Epithelial cell of esophagus (primary cell): ENCODE measurements at regions not wholly inside any gene's neighbourhood (a gene's known extent, or its start where the extent isn't known, plus 50 kb on each side); places are given as distances from the start of the nearest gene placed in this dataset.
"Not testable (repeated sequence)": the region's sequence is repeated elsewhere in the genome, so short reads cannot be mapped to it uniquely, and the experiment has no call there.

Experiments
- DNase-seq: peaks from one replicate; pipeline ENCODE4 v3.0.0; 2010; ENCODE audit warnings: low read depth
- H3K4me3 ChIP-seq: 2 replicates; pipeline ENCODE4 v1.5.1; 2011; ENCODE audit warnings: mild to moderate bottlenecking, low read length, control low read depth
- TF ChIP-seq, protein P1 (sequence below): IDR thresholded peaks from 2 replicates; pipeline ENCODE4 v1.5.1; 2011; ENCODE audit warnings: low read depth, mild to moderate bottlenecking, low read length, control low read depth, inconsistent platforms; ENCODE audit not compliant: insufficient read depth; ENCODE audit errors: missing control alignments

- no peak overlapping the region for H3K4me3 ChIP-seq
- TF ChIP-seq, protein P1, sequence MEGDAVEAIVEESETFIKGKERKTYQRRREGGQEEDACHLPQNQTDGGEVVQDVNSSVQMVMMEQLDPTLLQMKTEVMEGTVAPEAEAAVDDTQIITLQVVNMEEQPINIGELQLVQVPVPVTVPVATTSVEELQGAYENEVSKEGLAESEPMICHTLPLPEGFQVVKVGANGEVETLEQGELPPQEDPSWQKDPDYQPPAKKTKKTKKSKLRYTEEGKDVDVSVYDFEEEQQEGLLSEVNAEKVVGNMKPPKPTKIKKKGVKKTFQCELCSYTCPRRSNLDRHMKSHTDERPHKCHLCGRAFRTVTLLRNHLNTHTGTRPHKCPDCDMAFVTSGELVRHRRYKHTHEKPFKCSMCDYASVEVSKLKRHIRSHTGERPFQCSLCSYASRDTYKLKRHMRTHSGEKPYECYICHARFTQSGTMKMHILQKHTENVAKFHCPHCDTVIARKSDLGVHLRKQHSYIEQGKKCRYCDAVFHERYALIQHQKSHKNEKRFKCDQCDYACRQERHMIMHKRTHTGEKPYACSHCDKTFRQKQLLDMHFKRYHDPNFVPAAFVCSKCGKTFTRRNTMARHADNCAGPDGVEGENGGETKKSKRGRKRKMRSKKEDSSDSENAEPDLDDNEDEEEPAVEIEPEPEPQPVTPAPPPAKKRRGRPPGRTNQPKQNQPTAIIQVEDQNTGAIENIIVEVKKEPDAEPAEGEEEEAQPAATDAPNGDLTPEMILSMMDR = no peak
- no peak for DNase-seq
Observed at GRCh38 chr4:120555058-120555457, 367.5 kb downstream of the PRDM5 start.

DNA sequence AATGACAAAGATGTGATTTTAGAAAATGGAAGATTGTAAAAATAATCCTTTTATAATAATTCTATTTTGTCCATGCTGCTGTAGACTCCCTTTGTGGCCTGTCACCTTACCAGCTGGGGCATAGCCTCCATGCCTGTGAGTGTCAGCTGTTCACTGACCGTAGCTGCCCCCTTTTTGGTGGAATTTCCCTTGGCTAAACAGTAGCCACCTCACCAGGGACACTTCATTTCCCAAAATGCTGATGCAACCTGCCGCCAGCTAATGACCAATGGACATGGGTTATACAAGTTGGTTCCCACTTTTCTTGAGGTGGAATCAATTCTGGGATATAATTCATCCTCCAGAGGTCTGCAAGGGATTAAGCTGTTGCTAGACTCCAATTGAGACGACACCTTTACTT is 368.4 kb downstream of the PRDM5 start:
- H3K4me3 ChIP-seq = no peak overlapping the region
- TF ChIP-seq, protein P1 = no peak
- DNase-seq = no peak

DNA sequence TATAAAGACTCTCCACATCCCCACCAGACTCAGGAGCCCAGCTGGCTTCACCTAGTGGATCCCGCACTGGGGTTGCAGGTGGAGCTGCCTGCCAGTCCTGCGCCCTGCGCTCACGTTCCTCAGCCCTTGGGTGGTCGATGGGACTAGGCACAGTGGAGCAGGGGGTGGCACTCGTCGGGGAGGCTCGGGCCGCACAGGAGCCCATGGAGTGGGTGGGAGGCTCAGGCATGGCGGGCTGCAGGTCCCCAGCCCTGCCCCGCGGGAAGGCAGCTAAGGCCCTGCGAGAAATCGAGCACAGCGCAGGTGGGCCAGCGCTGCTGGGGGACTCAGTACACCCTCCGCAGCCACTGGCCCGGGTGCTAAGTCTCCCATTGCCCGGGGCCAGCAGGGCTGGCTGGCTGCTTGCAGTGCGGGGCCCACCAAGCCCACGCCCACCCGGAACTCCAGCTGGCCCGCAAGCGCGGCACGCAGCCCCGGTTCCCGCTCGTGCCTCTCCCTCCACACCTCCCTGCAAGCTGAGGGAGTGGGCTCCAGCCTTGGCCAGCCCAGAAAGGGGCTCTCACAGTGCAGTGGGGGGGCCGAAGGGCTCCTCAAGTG is 371.8 kb downstream of the PRDM5 start:
- H3K4me3 ChIP-seq, DNase-seq: not testable (repeated sequence)

DNA sequence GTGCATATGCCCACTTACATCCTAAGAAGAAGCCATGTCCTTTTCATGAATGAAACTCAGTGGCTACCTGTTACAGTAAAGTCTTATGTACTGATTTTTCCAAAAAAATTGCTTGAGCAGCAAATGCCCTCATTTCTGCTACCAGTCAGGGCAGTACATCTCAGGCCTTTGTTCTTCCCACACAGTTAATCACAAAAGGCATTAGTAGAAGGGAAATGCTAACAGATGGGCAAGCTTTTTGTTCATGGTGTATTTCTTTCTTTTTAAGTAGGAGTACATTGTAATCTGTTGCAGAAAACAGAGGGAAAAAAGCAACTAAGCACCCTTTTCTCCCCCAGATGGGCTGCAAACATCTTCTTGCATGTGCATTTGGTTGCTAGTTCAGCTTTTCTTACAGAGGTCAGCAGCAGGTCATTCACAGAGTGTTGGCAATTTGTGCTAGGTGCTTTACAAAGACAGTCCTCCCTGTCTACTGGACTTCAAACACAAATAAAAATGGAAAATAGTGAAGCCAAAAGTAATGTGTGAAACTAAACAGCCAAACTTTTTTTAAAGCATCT is 373.4 kb downstream of the PRDM5 start:
- TF ChIP-seq, protein P1 = no peak
- DNase-seq = no peak
- no peak overlapping the region for H3K4me3 ChIP-seq

DNA sequence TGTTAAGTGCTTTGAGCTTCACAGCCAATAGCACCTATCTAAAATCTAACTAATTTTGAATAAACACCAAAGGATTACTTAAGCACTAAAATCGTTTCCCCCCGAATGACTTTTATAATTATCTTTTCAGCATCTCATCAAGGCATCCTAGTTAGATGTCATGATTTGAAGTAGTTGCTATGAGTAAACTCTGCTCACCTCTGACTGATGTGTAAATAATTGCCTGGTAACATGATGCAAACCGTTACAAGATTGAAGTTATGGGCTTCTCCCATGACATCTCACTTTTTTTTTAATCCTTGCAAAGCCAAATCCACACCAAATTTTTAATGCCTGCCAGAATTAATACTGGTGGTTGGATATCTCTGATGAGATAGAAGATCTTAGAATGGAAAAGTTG is 377.1 kb downstream of the PRDM5 start:
- no peak overlapping the region for H3K4me3 ChIP-seq
- DNase-seq = no peak
- TF ChIP-seq, protein P1 = no peak

GRCh38 chr4:120544838-120545237 is 377.7 kb downstream of the PRDM5 start:
- no peak for DNase-seq
- H3K4me3 ChIP-seq = no peak overlapping the region
- TF ChIP-seq, protein P1 = no peak

DNA sequence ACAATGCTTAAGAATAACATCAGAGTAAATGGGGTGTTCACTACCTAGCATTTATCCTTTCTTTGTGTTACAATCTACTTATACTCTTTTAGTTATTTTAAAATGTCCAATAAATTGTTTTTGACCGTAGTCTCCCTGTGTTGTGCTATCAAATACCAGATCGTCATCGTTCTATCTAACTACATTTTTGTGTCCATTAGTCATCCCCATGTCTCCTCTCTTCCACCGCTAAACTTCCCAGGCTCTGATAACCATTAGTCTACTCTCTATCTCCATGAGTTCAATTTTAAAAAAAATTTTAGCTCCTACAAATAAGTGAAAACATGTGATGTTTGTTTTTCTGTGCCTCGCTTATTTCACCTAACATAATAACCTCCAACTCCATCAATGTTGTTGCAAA is 381.9 kb downstream of the PRDM5 start:
- no peak for DNase-seq
- no peak overlapping the region for H3K4me3 ChIP-seq
- TF ChIP-seq, protein P1 = no peak
